ENCODE measurements at regions not wholly inside any gene's neighbourhood (a gene's known extent, or its start where the extent isn't known, plus 50 kb on each side); places are given as distances from the start of the nearest gene placed in this dataset.

DNA sequence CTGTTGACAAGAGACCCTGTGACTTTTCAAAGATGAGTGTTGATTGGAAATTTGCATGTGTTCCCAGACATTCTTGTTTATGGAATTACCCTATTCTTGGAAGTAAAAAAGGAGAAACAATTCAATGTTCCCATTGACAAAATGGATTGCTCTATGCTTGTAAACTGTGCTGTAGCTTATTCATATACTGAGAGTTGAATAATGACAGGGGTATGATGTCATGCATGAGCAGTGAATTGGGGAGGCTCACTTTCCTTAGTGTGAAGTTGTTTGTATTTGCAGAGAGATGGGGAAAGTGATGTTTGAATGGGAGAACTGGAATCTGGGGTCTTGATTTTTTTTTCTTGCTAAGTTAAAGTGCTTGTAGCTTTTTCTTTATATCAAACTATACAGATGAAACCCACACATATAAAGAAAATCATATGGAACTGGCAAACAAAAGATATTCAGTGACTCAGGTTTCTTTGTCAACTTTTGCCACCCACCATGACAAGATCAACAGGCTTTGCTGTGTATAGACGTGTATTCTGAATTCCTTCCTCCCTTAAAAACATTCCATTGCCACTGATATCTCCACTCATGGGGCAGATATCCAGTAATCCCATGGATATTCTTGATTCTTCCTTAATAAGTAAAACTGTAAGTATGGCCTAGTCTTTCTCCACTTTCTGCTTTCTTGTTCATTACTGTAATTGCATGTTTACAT, 97.8 kb upstream of the JAG1 start:
- DNase-seq (ENCODE audit: low read depth), result no peak

DNA sequence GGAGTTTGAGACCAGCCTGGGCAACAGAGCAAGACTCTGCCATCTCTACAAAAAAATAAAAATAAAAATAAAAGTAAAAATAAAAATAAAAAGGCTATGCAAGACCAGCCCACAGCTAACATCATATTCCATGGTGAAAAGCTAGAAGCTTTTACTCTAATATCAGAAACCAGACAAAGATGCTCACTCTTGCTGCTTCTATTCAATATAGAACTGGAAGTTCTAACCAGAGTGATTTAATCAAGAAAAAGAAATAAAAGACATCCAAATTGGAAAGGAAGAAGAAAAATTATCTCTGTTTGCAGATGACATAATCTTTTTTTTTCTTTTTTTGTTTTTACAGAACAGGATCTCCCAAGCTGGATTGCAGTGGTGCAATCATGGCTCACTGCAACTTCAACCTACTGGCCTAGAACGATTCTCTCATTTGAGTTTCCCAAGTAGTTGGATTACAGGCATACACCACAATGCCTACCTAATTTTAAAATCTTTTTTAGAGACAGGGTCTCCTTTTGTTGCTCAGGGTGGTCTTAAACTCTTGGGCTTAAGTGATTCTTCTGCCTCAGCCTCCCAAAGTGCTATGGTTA, 100.7 kb upstream of the JAG1 start:
- no peak for DNase-seq (ENCODE audit: low read depth)

DNA sequence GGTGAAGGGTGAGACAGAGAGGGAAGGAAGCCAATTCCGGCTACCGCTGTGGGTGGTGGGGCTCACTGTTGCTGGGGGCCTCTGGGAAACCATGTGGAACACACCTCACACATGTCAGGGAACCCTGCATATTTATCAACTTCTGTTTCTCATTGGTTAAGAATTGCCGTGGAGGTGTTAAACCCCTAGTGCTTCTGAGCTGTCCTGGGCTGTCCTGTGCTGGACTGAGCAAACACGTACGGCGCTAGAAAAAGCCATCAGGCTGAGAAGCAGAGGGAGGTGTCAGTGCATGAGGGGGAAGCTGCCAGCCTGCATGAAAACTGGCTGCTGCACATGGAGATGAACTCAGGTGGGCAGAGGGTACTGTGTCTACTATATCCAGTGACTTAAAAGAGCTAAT, 103.9 kb upstream of the JAG1 start:
- no peak for DNase-seq (ENCODE audit: low read depth)

- DNase-seq (ENCODE audit: low read depth), result no peak
These were observed 106.1 kb upstream of the JAG1 start for GRCh38 chr20:10779911-10780310.

- no peak for DNase-seq (ENCODE audit: low read depth)
These were observed 107.1 kb upstream of the JAG1 start for GRCh38 chr20:10780901-10781300.

GRCh38 chr20:10781526-10781925, 107.7 kb upstream of the JAG1 start:
- no peak for DNase-seq (ENCODE audit: low read depth)

- peak; percentile 30 for DNase-seq (ENCODE audit: low read depth)
These were observed 110.1 kb upstream of the JAG1 start for GRCh38 chr20:10783707-10784553.

- DNase-seq (ENCODE audit: low read depth), result no peak
These were observed 110.9 kb upstream of the JAG1 start for GRCh38 chr20:10784554-10785183.

GRCh38 chr20:10786678-10787077, 112.9 kb upstream of the JAG1 start:
- no peak for DNase-seq (ENCODE audit: low read depth)

DNA sequence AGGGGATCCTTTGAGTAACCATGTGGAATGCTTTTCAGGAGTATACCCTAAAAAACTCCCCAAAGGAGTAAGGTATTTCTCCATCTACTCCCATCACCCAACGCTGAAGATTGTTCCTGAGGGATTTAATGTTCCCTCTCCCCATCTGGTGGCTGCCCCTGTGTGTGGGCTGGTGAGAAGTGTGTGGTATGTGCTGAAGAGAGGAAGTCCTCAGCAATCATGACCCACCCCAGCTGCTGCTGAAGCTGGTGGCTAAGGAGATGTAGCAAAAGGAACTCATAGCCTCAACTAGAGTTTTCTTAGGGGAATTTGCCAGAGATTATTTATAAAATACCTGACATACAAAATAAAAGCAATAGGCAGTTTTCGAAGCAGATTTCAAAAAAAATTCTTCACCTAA, 114.3 kb upstream of the JAG1 start:
- DNase-seq (ENCODE audit: low read depth), result no peak

DNA sequence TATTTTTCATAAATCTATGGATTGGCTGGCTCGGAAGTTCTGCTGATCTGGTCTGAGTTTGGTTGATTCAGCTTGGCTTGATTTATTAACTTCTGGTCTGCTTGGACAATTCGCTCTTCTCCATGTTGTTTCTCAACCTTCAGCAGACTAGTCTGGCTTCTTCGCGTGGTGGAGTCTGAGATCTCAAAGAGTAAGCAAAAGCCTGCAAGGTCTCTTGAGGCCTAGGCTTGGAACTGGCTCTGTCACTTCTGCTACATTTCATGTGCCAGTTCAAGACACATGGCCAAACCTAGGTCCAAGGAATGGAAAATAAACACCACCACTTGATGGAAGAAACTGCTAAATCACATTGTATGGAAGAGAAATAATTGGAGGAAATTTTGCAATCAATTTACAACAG, 115.1 kb upstream of the JAG1 start:
- no peak for DNase-seq (ENCODE audit: low read depth)

- no peak for DNase-seq (ENCODE audit: low read depth)
These were observed 115.6 kb upstream of the JAG1 start for GRCh38 chr20:10789386-10789785.

DNA sequence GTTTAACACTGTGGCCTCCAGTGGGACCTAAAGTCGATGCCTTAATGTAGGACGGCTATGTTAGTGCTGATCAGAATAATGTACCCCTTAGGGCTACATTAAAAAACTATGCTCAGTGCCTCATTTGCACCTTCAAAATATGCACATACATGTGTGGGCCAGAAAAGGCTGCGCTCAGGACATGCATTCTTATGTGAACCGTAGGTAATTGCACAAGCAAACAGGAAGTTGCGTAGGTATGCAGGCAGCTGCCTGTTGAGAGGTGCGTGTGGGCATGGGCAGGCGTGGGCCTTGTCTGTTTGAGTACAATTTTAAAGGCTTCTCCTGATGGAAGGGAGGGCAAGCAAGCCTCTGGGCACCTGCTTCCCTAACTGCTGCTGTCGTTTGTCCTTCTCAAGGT, 116.2 kb upstream of the JAG1 start:
- DNase-seq (ENCODE audit: low read depth), result no peak

DNA sequence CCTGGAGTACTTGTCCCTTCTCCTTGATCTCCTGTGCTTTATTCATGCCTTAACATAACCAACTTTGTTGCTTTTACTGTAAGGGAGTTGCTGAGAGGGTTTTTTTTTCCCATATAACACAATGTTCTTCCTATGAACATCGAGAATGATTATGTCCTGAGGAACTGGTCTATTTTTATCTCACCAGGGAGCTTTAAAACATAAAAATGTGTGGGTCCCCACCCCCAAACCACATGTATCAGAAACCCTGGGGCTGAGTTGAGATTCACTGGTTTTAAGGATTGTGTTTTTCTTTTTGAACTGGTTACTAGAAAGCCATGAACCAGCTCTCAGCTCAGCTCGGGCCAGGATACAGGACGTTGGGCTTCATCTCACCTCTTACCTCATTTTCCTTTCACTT, 118.5 kb upstream of the JAG1 start:
- peak; percentile 60 for DNase-seq (ENCODE audit: low read depth)

- DNase-seq (ENCODE audit: low read depth), result no peak
These were observed 120.0 kb upstream of the JAG1 start for GRCh38 chr20:10793766-10794165.

- no peak for DNase-seq (ENCODE audit: low read depth)
These were observed 121.0 kb upstream of the JAG1 start for GRCh38 chr20:10794765-10795164.

- no peak for DNase-seq (ENCODE audit: low read depth)
These were observed 121.7 kb upstream of the JAG1 start for GRCh38 chr20:10795286-10796026.

GRCh38 chr20:10798811-10799210, 125.0 kb upstream of the JAG1 start:
- DNase-seq (ENCODE audit: low read depth), result peak; percentile 18

DNA sequence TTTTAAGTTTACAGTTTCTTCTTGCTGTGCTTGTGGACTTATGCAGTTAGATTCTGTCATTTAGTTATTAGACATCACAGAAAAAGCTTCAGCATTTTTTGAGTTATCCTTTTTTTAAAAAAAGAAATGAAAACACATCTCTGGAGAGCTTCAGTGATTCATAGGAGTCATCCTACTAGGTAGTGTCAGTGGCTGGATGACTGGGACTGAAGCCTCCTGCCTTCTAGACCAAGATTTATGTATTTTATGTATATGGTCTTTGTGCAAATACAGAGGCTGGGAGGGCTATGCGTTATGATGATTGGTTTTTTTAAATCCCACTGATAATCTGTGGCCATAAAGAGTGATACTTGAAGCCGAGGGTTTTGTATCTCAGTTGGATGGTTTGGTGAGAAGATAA, 125.9 kb upstream of the JAG1 start:
- no peak for DNase-seq (ENCODE audit: low read depth)

DNA sequence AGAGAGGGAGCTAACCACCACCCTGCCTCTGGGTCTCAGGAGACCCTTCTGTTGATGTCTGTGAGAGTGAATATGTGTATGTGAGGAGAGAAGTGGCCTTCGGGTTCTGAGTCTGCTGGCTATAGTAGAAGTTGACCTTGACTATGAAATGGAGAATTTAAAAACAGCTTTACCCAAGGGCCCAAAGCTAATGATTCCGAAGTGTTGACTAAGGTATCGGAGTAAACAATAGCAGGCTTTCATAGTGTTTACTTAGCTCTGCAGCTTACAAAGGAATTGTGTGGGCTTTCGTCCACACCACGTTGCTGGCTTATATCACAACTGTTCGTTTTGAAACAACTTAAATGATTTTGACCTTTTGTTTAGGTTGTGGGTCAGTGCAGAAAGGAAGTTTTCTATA, 126.5 kb upstream of the JAG1 start:
- DNase-seq (ENCODE audit: low read depth), result no peak

- peak; percentile 11 for DNase-seq (ENCODE audit: low read depth)
These were observed 128.4 kb upstream of the JAG1 start for GRCh38 chr20:10802236-10802635.

DNA sequence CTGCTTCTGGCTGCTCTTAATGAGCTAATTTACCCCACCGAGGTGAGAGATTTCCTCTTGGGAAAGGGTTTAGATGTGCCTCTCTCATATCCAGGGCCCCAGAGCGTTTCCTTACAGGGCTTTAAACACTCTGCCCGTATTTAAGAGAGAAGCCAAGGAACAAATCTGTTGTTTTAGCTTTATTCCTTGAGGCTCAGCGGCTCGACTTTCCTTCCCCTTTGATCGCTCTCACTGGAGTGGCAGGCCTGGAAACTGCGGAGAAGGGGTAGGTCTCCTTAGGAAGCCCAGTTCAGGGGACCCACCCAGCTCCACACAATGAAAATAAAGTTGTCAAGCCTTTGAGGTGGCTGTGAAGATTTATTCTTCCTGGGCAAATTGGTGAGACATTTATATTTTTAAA, 132.0 kb upstream of the JAG1 start:
- no peak for DNase-seq (ENCODE audit: low read depth)

Measured in RPMI7951 (cell line).